ENCODE measurements at regions not wholly inside any gene's neighbourhood (a gene's known extent, or its start where the extent isn't known, plus 50 kb on each side); places are given as distances from the start of the nearest gene placed in this dataset.

DNA sequence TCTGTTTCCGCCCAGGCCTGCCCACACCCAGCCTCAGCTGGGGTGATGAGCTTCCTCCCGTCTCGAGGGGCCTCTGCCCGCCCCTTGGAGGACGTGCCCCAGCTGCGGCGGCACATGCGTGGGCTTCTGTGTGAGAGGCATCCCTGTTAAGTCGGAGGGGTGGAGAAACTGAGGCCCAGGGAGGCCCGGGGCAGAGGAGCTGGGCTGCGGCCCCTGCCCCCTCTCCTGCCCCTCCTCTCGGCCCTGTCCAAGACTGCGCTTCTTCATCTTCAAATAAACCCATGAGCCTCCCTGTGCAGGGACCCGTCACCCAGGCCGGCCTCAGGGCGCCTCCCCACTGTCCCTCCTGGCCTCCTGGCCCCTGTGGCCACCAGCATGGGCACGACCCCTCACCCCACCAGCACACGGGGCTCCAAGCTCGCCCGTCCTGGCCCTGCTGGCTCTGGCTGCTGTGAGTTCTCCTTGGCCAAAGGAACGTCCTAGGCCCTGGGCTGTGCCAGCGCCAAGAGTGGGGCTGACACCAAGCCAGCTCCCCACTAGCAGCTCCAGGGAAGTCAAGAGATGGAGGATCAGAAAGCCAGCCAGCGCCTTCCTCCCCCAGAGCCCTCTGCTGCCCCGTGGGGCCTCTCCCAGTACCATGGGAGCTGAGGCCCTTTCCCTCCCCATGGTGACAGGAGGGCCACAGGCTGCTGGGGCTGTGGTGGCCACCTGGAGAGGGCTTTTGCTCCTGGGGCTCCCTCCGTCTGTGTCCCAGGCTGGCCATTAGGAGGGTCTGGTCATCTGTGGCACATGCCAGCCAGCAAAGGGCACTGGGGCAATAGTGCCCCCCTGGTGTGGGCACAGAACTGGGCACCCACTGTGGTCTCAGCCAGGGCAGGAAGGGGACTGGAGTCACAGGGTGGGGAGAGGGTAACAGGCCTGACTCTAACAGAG, 180.4 kb downstream of the KIF26A start:
- no peak for TF ChIP-seq GATA2 (IDR thresholded peaks at IDR 0.05; ENCODE audit: low read depth, low read length)
- TF ChIP-seq GATA3 (IDR thresholded peaks at IDR 0.05; ENCODE audit: low read depth, low read length), result no peak

- TF ChIP-seq GATA3 (IDR thresholded peaks at IDR 0.05; ENCODE audit: low read depth, low read length) (no peak), GATA2 (IDR thresholded peaks at IDR 0.05; ENCODE audit: low read depth, low read length) (no peak)
Measured at GRCh38 chr14:104319491-104320241, 181.3 kb downstream of the KIF26A start.

GRCh38 chr14:104320611-104321086, 182.3 kb downstream of the KIF26A start:
- TF ChIP-seq GATA2 (IDR thresholded peaks at IDR 0.05; ENCODE audit: low read depth, low read length) (no peak), GATA3 (IDR thresholded peaks at IDR 0.05; ENCODE audit: low read depth, low read length) (no peak)

GRCh38 chr14:104321088-104321801, 182.9 kb downstream of the KIF26A start:
- TF ChIP-seq GATA2 (IDR thresholded peaks at IDR 0.05; ENCODE audit: low read depth, low read length), result no peak
- TF ChIP-seq GATA3 (IDR thresholded peaks at IDR 0.05; ENCODE audit: low read depth, low read length), result no peak

GRCh38 chr14:104321802-104322130, 183.4 kb downstream of the KIF26A start:
- TF ChIP-seq GATA2 (IDR thresholded peaks at IDR 0.05; ENCODE audit: low read depth, low read length) (no peak), GATA3 (IDR thresholded peaks at IDR 0.05; ENCODE audit: low read depth, low read length) (no peak)

GRCh38 chr14:104322531-104323366, 184.4 kb downstream of the KIF26A start:
- no peak for TF ChIP-seq GATA2 (IDR thresholded peaks at IDR 0.05; ENCODE audit: low read depth, low read length)
- no peak for TF ChIP-seq GATA3 (IDR thresholded peaks at IDR 0.05; ENCODE audit: low read depth, low read length)

DNA sequence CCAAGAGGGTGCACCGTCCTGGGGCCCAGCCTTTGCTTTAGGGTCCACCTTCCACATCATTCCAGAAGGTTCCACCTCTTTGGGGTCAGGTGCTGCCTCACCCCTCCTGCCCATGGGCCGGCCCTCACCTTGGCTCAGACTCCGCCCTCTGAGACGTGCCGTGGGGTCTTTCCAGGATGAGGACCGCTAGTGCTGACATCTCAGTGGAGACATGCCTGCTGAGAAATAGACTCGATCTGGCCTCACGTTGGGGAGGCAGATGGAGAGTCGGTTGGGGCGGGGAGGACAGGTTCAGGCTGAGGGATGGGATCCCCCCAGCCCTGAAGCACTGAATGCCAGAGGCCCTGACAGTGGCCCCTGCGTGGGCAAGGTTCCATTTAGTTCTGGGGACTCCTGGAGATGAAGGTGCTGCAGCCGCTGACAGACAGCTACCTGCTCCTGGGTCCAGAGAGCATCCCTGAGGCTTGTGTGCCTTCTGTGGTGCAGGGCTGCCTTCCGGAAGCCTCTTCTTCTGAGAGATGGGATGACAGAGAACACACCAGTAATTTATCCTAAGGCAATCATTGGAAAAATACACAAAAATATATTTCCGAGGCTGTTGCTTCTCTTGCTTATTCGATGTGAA, 185.3 kb downstream of the KIF26A start:
- no peak for TF ChIP-seq GATA3 (IDR thresholded peaks at IDR 0.05; ENCODE audit: low read depth, low read length)

DNA sequence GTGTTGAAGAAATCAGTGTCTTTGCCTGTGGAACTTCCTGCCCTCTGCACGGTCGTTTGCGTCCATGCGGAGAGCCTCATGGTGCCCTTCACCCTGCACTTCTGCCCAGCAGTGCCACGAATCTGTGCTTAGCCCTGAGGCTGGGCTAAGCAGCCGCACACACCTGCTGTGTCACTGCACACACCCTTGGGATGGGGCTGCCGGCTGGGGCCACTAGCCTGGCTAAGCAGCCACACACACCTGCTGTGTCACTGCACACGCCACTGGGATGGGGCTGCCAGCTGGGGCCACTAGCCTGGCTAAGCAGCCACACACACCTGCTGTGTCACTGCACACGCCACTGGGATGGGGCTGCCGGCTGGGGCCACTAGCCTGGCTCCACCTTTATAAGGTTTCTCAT, 188.5 kb downstream of the KIF26A start:
- TF ChIP-seq GATA3 (IDR thresholded peaks at IDR 0.05; ENCODE audit: low read depth, low read length) (no peak), GATA2 (IDR thresholded peaks at IDR 0.05; ENCODE audit: low read depth, low read length) (no peak)

DNA sequence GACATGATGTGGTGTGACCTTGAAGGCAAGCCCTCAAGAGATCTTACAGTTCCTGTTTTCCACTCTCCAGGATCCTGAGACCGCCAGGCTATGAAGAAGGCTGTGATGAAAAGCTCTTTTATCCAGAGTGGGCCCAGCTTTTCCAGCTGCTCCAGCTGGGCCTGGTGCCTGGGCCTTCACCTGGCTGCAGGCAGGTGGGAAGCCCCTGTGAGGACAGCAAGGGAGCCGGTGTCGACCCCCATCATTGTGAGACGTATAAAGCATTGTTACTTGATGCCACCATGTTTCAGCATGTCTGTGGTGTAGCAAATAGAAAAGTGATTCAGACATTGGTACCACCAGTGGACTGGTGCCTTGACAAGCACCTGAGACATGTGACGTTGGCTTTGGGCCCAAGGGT, 190.2 kb downstream of the KIF26A start:
- TF ChIP-seq GATA3 (IDR thresholded peaks at IDR 0.05; ENCODE audit: low read depth, low read length), result no peak
- no peak for TF ChIP-seq GATA2 (IDR thresholded peaks at IDR 0.05; ENCODE audit: low read depth, low read length)

DNA sequence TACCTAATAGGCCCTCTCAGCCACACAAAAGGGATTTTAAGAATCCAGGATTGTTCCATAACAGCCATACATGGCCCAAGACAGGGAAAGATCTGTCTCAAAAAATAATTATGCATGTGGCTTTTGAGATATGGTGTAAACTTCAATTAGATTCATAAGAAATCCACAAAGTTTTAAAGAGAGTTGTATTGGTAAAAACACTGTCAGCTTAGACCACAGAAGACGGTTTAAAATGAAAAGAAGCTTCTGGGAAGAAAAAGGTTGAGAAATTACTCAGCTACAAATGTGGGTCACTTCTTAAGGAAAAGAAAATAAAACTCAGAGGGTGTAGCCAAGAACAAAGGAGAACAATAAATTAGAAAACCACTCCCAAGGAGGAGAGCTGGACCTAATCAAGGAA, 191.4 kb downstream of the KIF26A start:
- TF ChIP-seq GATA2 (IDR thresholded peaks at IDR 0.05; ENCODE audit: low read depth, low read length), result no peak
- no peak for TF ChIP-seq GATA3 (IDR thresholded peaks at IDR 0.05; ENCODE audit: low read depth, low read length)

DNA sequence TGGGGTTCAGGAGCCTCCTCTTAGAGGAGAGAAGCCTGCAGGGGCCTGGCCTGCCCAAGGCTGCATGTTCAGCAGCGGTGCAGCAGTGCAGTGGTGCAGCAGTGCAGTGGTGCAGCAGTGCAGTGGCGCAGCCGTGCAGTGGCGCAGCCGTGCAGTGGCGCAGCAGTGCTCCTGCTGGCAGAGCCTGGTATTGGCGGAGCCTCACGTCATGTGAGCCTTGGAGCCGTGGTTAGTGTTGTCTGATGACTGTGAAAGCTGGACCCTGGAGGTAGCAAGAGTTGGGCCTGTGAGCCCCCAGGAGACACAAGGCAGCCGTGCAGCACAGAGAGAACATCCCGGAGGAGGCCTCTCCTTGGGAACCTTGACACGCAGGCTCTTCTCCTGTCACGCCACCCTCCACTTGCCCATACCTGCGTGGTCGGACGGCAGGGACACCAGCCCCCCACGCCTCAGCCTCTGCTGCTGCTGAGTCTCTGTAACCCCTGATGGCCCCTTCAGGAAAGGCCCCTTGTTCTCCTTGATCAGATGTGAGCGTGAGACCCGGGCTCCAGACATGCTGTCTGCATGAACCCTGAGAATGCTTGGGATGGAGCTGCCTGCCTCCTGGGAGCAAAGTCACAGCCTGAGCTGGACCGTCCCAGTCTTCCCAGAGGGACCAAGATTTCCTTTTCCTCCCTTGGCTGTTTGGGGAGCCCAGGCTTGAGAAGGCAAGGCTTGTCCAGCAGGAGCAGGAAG, 193.7 kb downstream of the KIF26A start:
- no peak for TF ChIP-seq GATA3 (IDR thresholded peaks at IDR 0.05; ENCODE audit: low read depth, low read length)
- no peak for TF ChIP-seq GATA2 (IDR thresholded peaks at IDR 0.05; ENCODE audit: low read depth, low read length)

GRCh38 chr14:104332634-104333270, 194.4 kb downstream of the KIF26A start:
- TF ChIP-seq GATA3 (IDR thresholded peaks at IDR 0.05; ENCODE audit: low read depth, low read length) (no peak), GATA2 (IDR thresholded peaks at IDR 0.05; ENCODE audit: low read depth, low read length) (no peak)
